ENCODE measurements at regions not wholly inside any gene's neighbourhood (a gene's known extent, or its start where the extent isn't known, plus 50 kb on each side); places are given as distances from the start of the nearest gene placed in this dataset.

DNA sequence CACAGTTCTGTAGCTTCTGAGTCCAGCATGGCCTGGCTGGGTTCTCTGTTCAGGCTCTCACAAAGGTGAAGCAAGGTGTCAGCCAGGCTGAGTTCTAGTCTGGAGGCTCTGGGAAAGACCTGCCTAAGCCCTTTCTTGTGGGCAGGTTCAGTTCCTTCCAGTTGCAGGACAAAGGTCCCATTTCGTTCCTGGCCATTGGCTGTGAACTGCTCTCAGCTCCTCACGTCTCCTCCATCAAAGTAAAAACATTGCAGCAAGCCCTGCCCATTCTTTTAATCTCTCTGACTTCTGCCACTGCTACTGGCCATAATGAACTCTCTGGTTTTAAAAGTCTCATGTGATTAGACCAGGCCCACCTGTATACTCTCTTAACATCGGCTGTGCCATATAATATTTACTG is 61.6 kb upstream of the BARX1 start:
- Histone ChIP-seq H3K4me1 (ENCODE audit: control insufficient read depth in 3 of 3, insufficient read depth in 3 of 3, low read length in 3 of 3) (no peaks in the 10 kb centered on the region), H3K4me3 (ENCODE audit: low read length in 3 of 3) (no peak overlapping the region), H3K27me3 (ENCODE audit: control insufficient read depth in 3 of 3, insufficient read depth in 3 of 3, low read length in 3 of 3) (no peaks in the 10 kb centered on the region), H3K36me3 (ENCODE audit: control insufficient read depth in 3 of 3, insufficient read depth in 3 of 3, low read length in 3 of 3) (no peaks in the 10 kb centered on the region), H3K9ac (ENCODE audit: low read depth in 1 of 3, low read length in 3 of 3) (no peak overlapping the region), H3K9me3 (ENCODE audit: control insufficient read depth in 3 of 3, low read length in 3 of 3) (no peaks in the 10 kb centered on the region), H3K27ac (ENCODE audit: low read depth, low read length) (no peak overlapping the region)

GRCh38 chr9:94014920-94015319 is 59.8 kb upstream of the BARX1 start:
- Histone ChIP-seq H3K4me3 (ENCODE audit: low read length in 3 of 3) (no peak overlapping the region), H3K36me3 (ENCODE audit: control insufficient read depth in 3 of 3, insufficient read depth in 3 of 3, low read length in 3 of 3) (no peaks in the 10 kb centered on the region), H3K27ac (ENCODE audit: low read depth, low read length) (no peak overlapping the region), H3K9me3 (ENCODE audit: control insufficient read depth in 3 of 3, low read length in 3 of 3) (no peaks in the 10 kb centered on the region), H3K27me3 (ENCODE audit: control insufficient read depth in 3 of 3, insufficient read depth in 3 of 3, low read length in 3 of 3) (no peaks in the 10 kb centered on the region), H3K4me1 (ENCODE audit: control insufficient read depth in 3 of 3, insufficient read depth in 3 of 3, low read length in 3 of 3) (no peaks in the 10 kb centered on the region), H3K9ac (ENCODE audit: low read depth in 1 of 3, low read length in 3 of 3) (no peak overlapping the region)

DNA sequence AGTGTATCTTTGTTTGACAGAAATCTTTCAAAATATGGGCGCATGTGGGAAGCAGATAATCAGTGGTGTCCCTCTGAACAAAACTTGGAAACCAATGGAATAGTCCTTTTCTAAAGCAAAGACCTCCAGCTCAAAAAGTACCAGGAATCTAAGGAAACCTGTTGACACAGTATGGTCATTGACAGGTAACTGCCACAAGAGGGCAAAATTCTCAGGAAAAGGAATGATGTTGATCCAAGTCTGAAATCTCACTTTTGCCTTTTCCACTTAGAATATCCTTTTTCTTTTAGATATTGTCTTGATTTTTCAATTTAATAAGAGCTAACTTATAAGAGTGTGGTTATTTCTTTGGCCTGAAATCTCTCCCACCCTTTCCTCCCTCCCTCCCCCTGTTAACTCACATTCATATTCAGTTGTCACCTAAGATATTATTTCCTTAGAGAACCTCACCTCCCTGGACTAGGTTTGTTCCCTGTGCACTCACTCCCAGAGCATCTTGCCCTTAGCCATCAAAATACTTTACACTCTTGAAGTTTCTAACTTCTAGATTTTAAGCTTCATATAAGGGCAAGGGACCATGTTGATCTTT is 59.0 kb upstream of the BARX1 start:
- Histone ChIP-seq H3K27ac (ENCODE audit: low read depth, low read length) (no peak overlapping the region), H3K36me3 (ENCODE audit: control insufficient read depth in 3 of 3, insufficient read depth in 3 of 3, low read length in 3 of 3) (no peaks in the 10 kb centered on the region), H3K9me3 (ENCODE audit: control insufficient read depth in 3 of 3, low read length in 3 of 3) (no peaks in the 10 kb centered on the region), H3K9ac (ENCODE audit: low read depth in 1 of 3, low read length in 3 of 3) (no peak overlapping the region), H3K4me1 (ENCODE audit: control insufficient read depth in 3 of 3, insufficient read depth in 3 of 3, low read length in 3 of 3) (no peaks in the 10 kb centered on the region), H3K4me3 (ENCODE audit: low read length in 3 of 3) (no peak overlapping the region), H3K27me3 (ENCODE audit: control insufficient read depth in 3 of 3, insufficient read depth in 3 of 3, low read length in 3 of 3) (no peaks in the 10 kb centered on the region)

GRCh38 chr9:94010980-94011533 is 55.9 kb upstream of the BARX1 start:
- Histone ChIP-seq H3K36me3 (ENCODE audit: control insufficient read depth in 3 of 3, insufficient read depth in 3 of 3, low read length in 3 of 3) (no peaks in the 10 kb centered on the region), H3K4me1 (ENCODE audit: control insufficient read depth in 3 of 3, insufficient read depth in 3 of 3, low read length in 3 of 3) (no peaks in the 10 kb centered on the region), H3K4me3 (ENCODE audit: low read length in 3 of 3) (no peak overlapping the region), H3K9ac (ENCODE audit: low read depth in 1 of 3, low read length in 3 of 3) (no peak overlapping the region), H3K27me3 (ENCODE audit: control insufficient read depth in 3 of 3, insufficient read depth in 3 of 3, low read length in 3 of 3) (peaks cover 0 to 3% (median 0%) of the 10 kb centered on the region in 3 donors), H3K9me3 (ENCODE audit: control insufficient read depth in 3 of 3, low read length in 3 of 3) (no peaks in the 10 kb centered on the region), H3K27ac (ENCODE audit: low read depth, low read length) (no peak overlapping the region)

GRCh38 chr9:94005272-94005901 is 50.2 kb upstream of the BARX1 start:
- H3K27ac ChIP-seq (ENCODE audit: low read depth, low read length): no peak overlapping the region
- no peak overlapping the region for H3K9ac ChIP-seq (ENCODE audit: low read depth in 1 of 3, low read length in 3 of 3)
- no peaks in the 10 kb centered on the region for H3K4me1 ChIP-seq (ENCODE audit: control insufficient read depth in 3 of 3, insufficient read depth in 3 of 3, low read length in 3 of 3)
- peaks cover 0 to 3% (median 0%) of the 10 kb centered on the region in 3 donors for H3K27me3 ChIP-seq (ENCODE audit: control insufficient read depth in 3 of 3, insufficient read depth in 3 of 3, low read length in 3 of 3)
- H3K36me3 ChIP-seq (ENCODE audit: control insufficient read depth in 3 of 3, insufficient read depth in 3 of 3, low read length in 3 of 3): no peaks in the 10 kb centered on the region
- no peaks in the 10 kb centered on the region for H3K9me3 ChIP-seq (ENCODE audit: control insufficient read depth in 3 of 3, low read length in 3 of 3)
- H3K4me3 ChIP-seq (ENCODE audit: low read length in 3 of 3): no peak overlapping the region
